H1 (cell line): ENCODE measurements at regions not wholly inside any gene's neighbourhood (a gene's known extent, or its start where the extent isn't known, plus 50 kb on each side); places are given as distances from the start of the nearest gene placed in this dataset.

Experiments used
- SP4 ChIP-seq: IDR thresholded peaks from 2 replicates; pipeline ENCODE4 v1.6.1; 2012; ENCODE audit warnings: low read length, inconsistent platforms

- no peak for TF ChIP-seq SP4
Measured at GRCh38 chr2:41899189-41899588, 148.6 kb upstream of the PKDCC start (continued).
